ENCODE measurements at regions not wholly inside any gene's neighbourhood (a gene's known extent, or its start where the extent isn't known, plus 50 kb on each side); places are given as distances from the start of the nearest gene placed in this dataset.
"Not testable (repeated sequence)": the region's sequence is repeated elsewhere in the genome, so short reads cannot be mapped to it uniquely, and the experiment has no call there.

GRCh38 chr10:42883993-42884983 is 101.7 kb downstream of the BMS1 start:
- no peak for DNase-seq

- no peak for DNase-seq
Observed at GRCh38 chr10:42885491-42886270, 103.1 kb downstream of the BMS1 start.

GRCh38 chr10:42887734-42888503 is 105.3 kb downstream of the BMS1 start:
- no peak for DNase-seq

GRCh38 chr10:42888504-42889095 is 106.0 kb downstream of the BMS1 start:
- DNase-seq = no peak

GRCh38 chr10:42896735-42897134 is 114.1 kb downstream of the BMS1 start:
- no peak for DNase-seq

GRCh38 chr10:42898037-42898960 is 115.7 kb downstream of the BMS1 start:
- no peak for DNase-seq

GRCh38 chr10:42899036-42899435 is 116.4 kb downstream of the BMS1 start:
- no peak for DNase-seq

- not testable (repeated sequence) for DNase-seq
Observed at GRCh38 chr10:42900346-42900745, 117.8 kb downstream of the BMS1 start.

- no peak for DNase-seq
Observed at GRCh38 chr10:42911359-42911758, 128.8 kb downstream of the BMS1 start.

- DNase-seq = no peak
Observed at GRCh38 chr10:42916974-42917373, 134.4 kb downstream of the BMS1 start.

- DNase-seq = no peak
Observed at GRCh38 chr10:42917821-42918220, 135.2 kb downstream of the BMS1 start.

GRCh38 chr10:42921951-42922350 is 139.4 kb downstream of the BMS1 start:
- no peak for DNase-seq

- DNase-seq = no peak
Observed at GRCh38 chr10:42924484-42924883, 141.9 kb downstream of the BMS1 start.

GRCh38 chr10:42926843-42927242 is 144.2 kb downstream of the BMS1 start:
- no peak for DNase-seq

GRCh38 chr10:42928064-42928463 is 145.5 kb downstream of the BMS1 start:
- no peak for DNase-seq

- no peak for DNase-seq
Observed at GRCh38 chr10:42929236-42929635, 146.6 kb downstream of the BMS1 start.

GRCh38 chr10:42929993-42930392 is 146.9 kb upstream of the RET start:
- DNase-seq = no peak

GRCh38 chr10:42930516-42931192 is 146.2 kb upstream of the RET start:
- no peak for DNase-seq

- no peak for DNase-seq
Observed at GRCh38 chr10:42932116-42932515, 144.8 kb upstream of the RET start.

- DNase-seq = peak; percentile 53
Observed at GRCh38 chr10:42932735-42933447, 144.0 kb upstream of the RET start.
